Activated T-cell treated with anti-CD3 and anti-CD28 coated beads, Interleukin-2, amount 50 U/mL, for 24 hours (primary cell): ENCODE measurements at regions not wholly inside any gene's neighbourhood (a gene's known extent, or its start where the extent isn't known, plus 50 kb on each side); places are given as distances from the start of the nearest gene placed in this dataset.
"Not testable (repeated sequence)": the region's sequence is repeated elsewhere in the genome, so short reads cannot be mapped to it uniquely, and the experiment has no call there.

ENCODE experiments used
- DNase-seq: peaks from one replicate; pipeline ENCODE4 v3.0.0-alpha.2; 2020
- H3K27ac Mint-ChIP-seq: 2 replicates; pipeline ENCODE4 v1.8.0; 2020; ENCODE audit warnings: mild to moderate bottlenecking, mixed read lengths
- H3K27me3 Mint-ChIP-seq: 2 replicates; pipeline ENCODE4 v1.8.0; 2020; ENCODE audit warnings: mixed read lengths
- H3K36me3 Mint-ChIP-seq: 2 replicates; pipeline ENCODE4 v1.8.0; 2020; ENCODE audit warnings: low read depth, mixed read lengths
- H3K4me1 Mint-ChIP-seq: 2 replicates; pipeline ENCODE4 v1.8.0; 2020; ENCODE audit warnings: low read depth, mixed read lengths
- H3K4me3 Mint-ChIP-seq: 2 replicates; pipeline ENCODE4 v1.8.0; 2020; ENCODE audit warnings: mild to moderate bottlenecking, moderate library complexity, mixed read lengths
- H3K9me3 Mint-ChIP-seq: 2 replicates; pipeline ENCODE4 v1.8.0; 2020; ENCODE audit warnings: mixed read lengths

GRCh38 chr6:141057761-141058160 lies 1075.0 kb upstream of the GJE1 start:
- no peaks in the 10 kb centered on the region for H3K4me1 Mint-ChIP-seq
- DNase-seq = no peak
- H3K36me3 Mint-ChIP-seq = no peaks in the 10 kb centered on the region
- H3K4me3 Mint-ChIP-seq = no peak overlapping the region
- H3K27me3 Mint-ChIP-seq = no peaks in the 10 kb centered on the region
- H3K27ac Mint-ChIP-seq = no peak overlapping the region
- no peaks in the 10 kb centered on the region for H3K9me3 Mint-ChIP-seq

GRCh38 chr6:141056945-141057625 lies 1075.6 kb upstream of the GJE1 start:
- Mint-ChIP-seq H3K27me3 (no peaks in the 10 kb centered on the region), H3K27ac (no peak overlapping the region), H3K4me3 (no peak overlapping the region), H3K36me3 (no peaks in the 10 kb centered on the region), H3K4me1 (no peaks in the 10 kb centered on the region), H3K9me3 (no peaks in the 10 kb centered on the region)
- no peak for DNase-seq

- Mint-ChIP-seq H3K4me3 (no peak overlapping the region), H3K27me3 (peaks cover 4% of the 10 kb centered on the region), H3K4me1 (no peaks in the 10 kb centered on the region), H3K27ac (no peak overlapping the region), H3K9me3 (no peaks in the 10 kb centered on the region), H3K36me3 (no peaks in the 10 kb centered on the region)
- DNase-seq = no peak
Observed at GRCh38 chr6:141050471-141050870, 1082.3 kb upstream of the GJE1 start.

GRCh38 chr6:141048451-141048850 lies 1084.3 kb upstream of the GJE1 start:
- Mint-ChIP-seq H3K36me3 (no peaks in the 10 kb centered on the region), H3K4me1 (no peaks in the 10 kb centered on the region), H3K27ac (no peak overlapping the region), H3K9me3 (no peaks in the 10 kb centered on the region), H3K27me3 (peaks cover 4% of the 10 kb centered on the region), H3K4me3 (no peak overlapping the region)
- no peak for DNase-seq

- DNase-seq, H3K27ac Mint-ChIP-seq, H3K4me3 Mint-ChIP-seq: not testable (repeated sequence)
Observed at GRCh38 chr6:141046496-141046895, 1086.2 kb upstream of the GJE1 start.

GRCh38 chr6:141041596-141042087 lies 1091.1 kb upstream of the GJE1 start:
- Mint-ChIP-seq H3K36me3 (no peaks in the 10 kb centered on the region), H3K4me3 (no peak overlapping the region), H3K27me3 (no peaks in the 10 kb centered on the region), H3K9me3 (peaks cover 8% of the 10 kb centered on the region), H3K4me1 (no peaks in the 10 kb centered on the region), H3K27ac (no peak overlapping the region)
- DNase-seq = no peak

More at GRCh38 chr6:141046496-141046895, 1086.2 kb upstream of the GJE1 start:
- H3K4me1 Mint-ChIP-seq, H3K27me3 Mint-ChIP-seq, H3K9me3 Mint-ChIP-seq, H3K36me3 Mint-ChIP-seq: not testable (repeated sequence)

- Mint-ChIP-seq H3K4me3 (no peak overlapping the region), H3K36me3 (no peaks in the 10 kb centered on the region), H3K4me1 (no peaks in the 10 kb centered on the region), H3K27me3 (no peaks in the 10 kb centered on the region), H3K9me3 (peaks cover under 1% of the 10 kb centered on the region), H3K27ac (no peak overlapping the region)
- DNase-seq = no peak
Observed at GRCh38 chr6:141035312-141036200, 1097.2 kb upstream of the GJE1 start.

GRCh38 chr6:141033101-141033500 lies 1099.6 kb upstream of the GJE1 start:
- Mint-ChIP-seq H3K4me3 (no peak overlapping the region), H3K9me3 (no peaks in the 10 kb centered on the region), H3K36me3 (no peaks in the 10 kb centered on the region), H3K27ac (no peak overlapping the region), H3K4me1 (no peaks in the 10 kb centered on the region), H3K27me3 (no peaks in the 10 kb centered on the region)
- DNase-seq = no peak

- DNase-seq = no peak
- Mint-ChIP-seq H3K4me1 (no peaks in the 10 kb centered on the region), H3K9me3 (no peaks in the 10 kb centered on the region), H3K27me3 (no peaks in the 10 kb centered on the region), H3K4me3 (no peak overlapping the region), H3K36me3 (no peaks in the 10 kb centered on the region), H3K27ac (no peak overlapping the region)
Observed at GRCh38 chr6:141029908-141030307, 1102.8 kb upstream of the GJE1 start.

- no peaks in the 10 kb centered on the region for H3K36me3 Mint-ChIP-seq
- no peak overlapping the region for H3K4me3 Mint-ChIP-seq
- H3K4me1 Mint-ChIP-seq = no peaks in the 10 kb centered on the region
- no peaks in the 10 kb centered on the region for H3K9me3 Mint-ChIP-seq
- no peaks in the 10 kb centered on the region for H3K27me3 Mint-ChIP-seq
- H3K27ac Mint-ChIP-seq = no peak overlapping the region
- DNase-seq = no peak
Observed at GRCh38 chr6:141028791-141029280, 1103.9 kb upstream of the GJE1 start.

- Mint-ChIP-seq H3K27me3 (no peaks in the 10 kb centered on the region), H3K27ac (no peak overlapping the region), H3K9me3 (peaks cover 4% of the 10 kb centered on the region), H3K4me1 (no peaks in the 10 kb centered on the region), H3K4me3 (no peak overlapping the region), H3K36me3 (no peaks in the 10 kb centered on the region)
- DNase-seq = no peak
Observed at GRCh38 chr6:141026504-141026903, 1106.2 kb upstream of the GJE1 start.

GRCh38 chr6:141024526-141024925 lies 1108.2 kb upstream of the GJE1 start:
- no peak for DNase-seq
- H3K4me3 Mint-ChIP-seq = no peak overlapping the region
- H3K4me1 Mint-ChIP-seq = no peaks in the 10 kb centered on the region
- peaks cover 4% of the 10 kb centered on the region for H3K9me3 Mint-ChIP-seq
- H3K36me3 Mint-ChIP-seq = no peaks in the 10 kb centered on the region
- no peak overlapping the region for H3K27ac Mint-ChIP-seq
- no peaks in the 10 kb centered on the region for H3K27me3 Mint-ChIP-seq

GRCh38 chr6:141017941-141018340 lies 1114.8 kb upstream of the GJE1 start:
- H3K4me1 Mint-ChIP-seq = no peaks in the 10 kb centered on the region
- DNase-seq = no peak
- H3K27ac Mint-ChIP-seq = no peak overlapping the region
- H3K36me3 Mint-ChIP-seq = no peaks in the 10 kb centered on the region
- H3K4me3 Mint-ChIP-seq = no peak overlapping the region
- H3K9me3 Mint-ChIP-seq = peaks cover 4% of the 10 kb centered on the region
- no peaks in the 10 kb centered on the region for H3K27me3 Mint-ChIP-seq

GRCh38 chr6:141000917-141001316 lies 1131.8 kb upstream of the GJE1 start:
- Mint-ChIP-seq H3K27ac (no peak overlapping the region), H3K36me3 (no peaks in the 10 kb centered on the region), H3K4me1 (no peaks in the 10 kb centered on the region), H3K4me3 (no peak overlapping the region), H3K27me3 (no peaks in the 10 kb centered on the region), H3K9me3 (no peaks in the 10 kb centered on the region)
- DNase-seq = no peak

- no peaks in the 10 kb centered on the region for H3K36me3 Mint-ChIP-seq
- H3K9me3 Mint-ChIP-seq = peaks cover 2% of the 10 kb centered on the region
- no peak overlapping the region for H3K4me3 Mint-ChIP-seq
- no peak for DNase-seq
- H3K4me1 Mint-ChIP-seq = no peaks in the 10 kb centered on the region
- no peak overlapping the region for H3K27ac Mint-ChIP-seq
- peaks cover 4% of the 10 kb centered on the region for H3K27me3 Mint-ChIP-seq
Observed at GRCh38 chr6:140993515-140993914, 1139.2 kb upstream of the GJE1 start.
